Mesodermal cell (in vitro differentiated cells): ENCODE measurements at regions not wholly inside any gene's neighbourhood (a gene's known extent, or its start where the extent isn't known, plus 50 kb on each side); places are given as distances from the start of the nearest gene placed in this dataset.

Experiments
- H3K27ac ChIP-seq: 2 replicates; pipeline ENCODE4 v1.7.0; 2013; ENCODE audit warnings: mild to moderate bottlenecking, low read depth, low read length, moderate library complexity; ENCODE audit not compliant: severe bottlenecking
- H3K36me3 ChIP-seq: 2 replicates; pipeline ENCODE4 v1.7.1; 2013; ENCODE audit warnings: mild to moderate bottlenecking, low read length, moderate library complexity; ENCODE audit not compliant: control insufficient read depth, insufficient read depth
- H3K4me1 ChIP-seq: one replicate; pipeline ENCODE4 v1.7.1; 2013; ENCODE audit warnings: mild to moderate bottlenecking, low read length; ENCODE audit not compliant: insufficient read depth, control insufficient read depth, poor library complexity, severe bottlenecking
- H3K4me3 ChIP-seq: 2 replicates; pipeline ENCODE4 v1.7.0; 2013; ENCODE audit warnings: low read length, control low read depth, mild to moderate bottlenecking; ENCODE audit not compliant: insufficient read depth, poor library complexity, severe bottlenecking; ENCODE audit errors: extremely low read depth
- H3K9me3 ChIP-seq: 2 replicates; pipeline ENCODE4 v1.7.1; 2013; ENCODE audit warnings: mild to moderate bottlenecking, low read length, moderate library complexity; ENCODE audit not compliant: control insufficient read depth
- WGBS, 2 experiments: methylation state at CpG; one replicate each; pipeline ENCODE4 v1.1.5; 2013; ENCODE audit warnings: missing lambda C conversion rate in 2 of 2; ENCODE audit not compliant: insufficient coverage in 2 of 2; 5-methylcytosine and 5-hydroxymethylcytosine counted together

DNA sequence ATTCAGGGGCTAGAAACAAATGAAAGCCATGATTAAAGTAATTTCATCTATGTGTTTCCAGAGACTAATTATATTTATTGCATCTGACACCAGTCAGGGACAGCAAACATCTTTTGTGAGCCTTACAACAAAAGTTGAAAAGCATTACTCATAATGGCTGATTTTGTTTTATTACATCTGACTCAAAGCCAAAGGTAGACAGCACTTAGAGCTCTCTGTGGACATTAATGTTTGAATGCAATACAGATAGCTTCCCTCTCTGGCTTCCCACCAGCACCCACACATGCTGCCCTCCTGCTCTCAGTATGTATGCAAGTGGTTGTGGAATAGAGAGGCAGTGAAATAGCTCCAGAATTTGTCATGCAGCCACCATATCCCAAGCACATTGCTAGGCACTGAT lies 198.7 kb downstream of the SETD4 start:
- no peak overlapping the region for H3K27ac ChIP-seq
- H3K9me3 ChIP-seq, result no peaks in the 10 kb centered on the region
- no peaks in the 10 kb centered on the region for H3K36me3 ChIP-seq
- no peaks in the 10 kb centered on the region for H3K4me1 ChIP-seq
- no peak overlapping the region for H3K4me3 ChIP-seq

DNA sequence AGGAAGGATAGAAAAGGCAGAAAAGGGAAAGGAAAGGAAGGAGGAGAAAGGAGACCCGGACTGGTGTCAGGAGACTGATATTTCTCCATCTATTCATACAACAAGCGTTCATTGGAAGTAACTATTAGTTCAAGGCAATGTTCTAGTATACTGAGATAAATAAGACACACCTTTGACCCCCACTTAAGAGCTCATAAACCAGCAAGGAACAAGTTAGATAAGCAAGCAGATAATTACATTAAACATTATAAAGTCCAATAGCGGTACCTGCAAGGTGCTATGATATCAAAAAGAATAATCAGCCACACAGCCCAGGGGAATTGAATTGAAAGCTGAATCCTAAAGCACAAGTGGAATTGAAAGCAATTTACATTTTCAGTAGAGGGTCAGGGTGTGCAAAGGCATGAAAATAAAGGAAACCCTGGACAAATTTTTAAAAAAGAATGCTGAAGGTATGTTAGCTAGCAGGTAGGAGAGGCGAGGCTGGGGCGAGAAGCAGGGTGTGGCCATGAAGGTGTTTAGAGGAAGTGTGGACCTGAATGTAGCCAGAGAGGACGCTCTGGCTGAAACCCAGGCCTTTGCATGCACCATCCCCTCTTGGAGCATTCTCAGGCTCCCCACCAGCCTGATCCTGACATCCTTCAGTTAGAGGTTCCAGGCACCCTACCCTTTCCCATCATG lies 200.0 kb downstream of the SETD4 start:
- no peak overlapping the region for H3K27ac ChIP-seq
- H3K4me1 ChIP-seq, result no peaks in the 10 kb centered on the region
- no peaks in the 10 kb centered on the region for H3K9me3 ChIP-seq
- H3K4me3 ChIP-seq, result no peak overlapping the region
- WGBS, 2 experiments, result 89 to 100% methylated on average over 2 to 3 of the region's 6 CpGs
- H3K36me3 ChIP-seq, result no peaks in the 10 kb centered on the region

DNA sequence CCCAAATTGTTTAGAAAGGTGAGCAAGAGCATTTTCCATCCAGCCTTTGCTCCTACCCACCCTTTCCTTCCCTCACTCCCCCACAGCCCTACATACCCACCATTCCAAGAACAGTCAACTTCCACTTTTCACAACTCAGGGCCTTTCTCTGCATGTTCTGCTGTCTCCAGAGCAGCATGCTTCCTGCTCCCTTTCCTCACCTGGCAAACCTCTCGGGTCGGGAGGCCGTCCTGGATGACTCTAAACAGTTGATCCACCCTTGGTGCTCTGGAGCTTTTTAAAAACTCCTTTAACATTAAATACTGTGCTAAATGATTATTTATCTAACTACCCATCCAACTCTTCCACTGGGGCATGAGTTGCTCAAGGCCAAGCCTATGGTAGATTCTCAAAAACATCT lies 200.6 kb downstream of the SETD4 start:
- WGBS, 2 experiments, result 93% methylated on average over 3 of the region's 3 CpGs; no CpG with 5 or more reads in 1 of the 2 experiments
- no peaks in the 10 kb centered on the region for H3K4me1 ChIP-seq
- no peak overlapping the region for H3K4me3 ChIP-seq
- no peaks in the 10 kb centered on the region for H3K9me3 ChIP-seq
- H3K27ac ChIP-seq, result no peak overlapping the region
- H3K36me3 ChIP-seq, result no peaks in the 10 kb centered on the region

DNA sequence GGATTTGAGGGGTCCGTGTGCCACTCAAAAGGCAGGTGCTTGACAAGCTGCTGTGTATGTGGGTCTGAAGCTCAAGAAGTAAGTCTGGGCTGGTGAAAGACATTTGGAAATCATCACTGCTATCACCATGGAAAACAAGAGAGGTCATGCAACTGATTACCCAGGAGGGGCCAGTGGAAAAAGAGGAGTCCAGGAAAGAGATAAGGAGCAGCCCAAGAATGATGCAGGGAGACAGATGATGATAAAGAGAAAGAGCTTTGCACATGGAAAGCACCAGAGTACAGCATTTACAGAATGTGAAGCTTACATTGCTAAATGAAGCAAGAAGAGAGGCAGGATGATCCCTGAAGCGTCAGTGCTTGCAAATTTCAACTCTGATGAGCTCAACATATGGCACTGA lies 203.2 kb downstream of the SETD4 start:
- no peaks in the 10 kb centered on the region for H3K4me1 ChIP-seq
- 80 to 90% methylated on average over 1 to 2 of the region's 2 CpGs for WGBS, 2 experiments
- no peaks in the 10 kb centered on the region for H3K36me3 ChIP-seq
- no peaks in the 10 kb centered on the region for H3K9me3 ChIP-seq
- no peak overlapping the region for H3K4me3 ChIP-seq
- no peak overlapping the region for H3K27ac ChIP-seq

DNA sequence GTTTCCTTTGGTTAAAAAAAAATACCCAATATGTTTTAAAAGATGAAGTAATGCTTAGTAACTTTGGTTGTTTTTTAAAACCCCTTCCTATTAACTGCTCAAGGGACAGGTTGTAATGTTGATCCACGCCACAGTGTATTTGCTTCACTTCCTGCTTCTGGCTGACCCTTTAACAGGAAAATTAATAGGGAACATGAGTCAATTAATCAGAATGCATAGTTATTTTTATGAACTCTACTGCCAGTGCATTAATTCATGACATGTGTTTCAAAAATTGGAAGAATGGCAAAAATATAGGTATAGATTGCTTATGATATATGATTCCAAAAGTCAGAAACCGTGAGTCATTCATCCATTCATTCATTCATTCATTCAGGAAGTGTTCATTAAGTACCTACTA lies 204.8 kb downstream of the SETD4 start:
- H3K27ac ChIP-seq, result no peak overlapping the region
- H3K9me3 ChIP-seq, result no peaks in the 10 kb centered on the region
- no peak overlapping the region for H3K4me3 ChIP-seq
- no peaks in the 10 kb centered on the region for H3K36me3 ChIP-seq
- WGBS, 2 experiments, result 83 to 100% methylated on average over 1 of the region's 2 CpGs
- peaks cover 4% of the 10 kb centered on the region for H3K4me1 ChIP-seq

DNA sequence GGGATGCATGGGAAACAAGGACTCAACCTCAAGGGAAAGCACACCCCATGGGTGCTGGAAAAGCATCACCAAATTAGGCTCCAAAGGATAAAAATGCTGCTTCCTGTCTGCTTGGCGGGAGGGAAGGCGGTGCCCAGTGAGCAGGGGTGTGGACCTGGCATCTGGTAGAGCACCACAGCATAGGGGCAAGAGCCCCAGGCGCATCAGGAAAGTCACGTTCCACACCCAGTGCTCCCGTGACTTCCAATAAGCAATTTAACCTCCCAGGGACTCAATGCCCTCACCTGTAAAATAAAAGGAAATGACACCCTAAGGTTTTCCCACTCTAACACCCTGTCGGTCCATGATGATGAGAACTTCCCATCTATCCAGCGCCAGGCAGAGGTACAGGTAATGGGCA lies 206.0 kb downstream of the SETD4 start:
- Histone ChIP-seq H3K27ac (no peak overlapping the region), H3K4me3 (no peak overlapping the region), H3K9me3 (no peaks in the 10 kb centered on the region), H3K36me3 (no peaks in the 10 kb centered on the region), H3K4me1 (peaks cover 4% of the 10 kb centered on the region)
- WGBS, 2 experiments, result 77 to 88% methylated on average over 3 to 7 of the region's 7 CpGs

DNA sequence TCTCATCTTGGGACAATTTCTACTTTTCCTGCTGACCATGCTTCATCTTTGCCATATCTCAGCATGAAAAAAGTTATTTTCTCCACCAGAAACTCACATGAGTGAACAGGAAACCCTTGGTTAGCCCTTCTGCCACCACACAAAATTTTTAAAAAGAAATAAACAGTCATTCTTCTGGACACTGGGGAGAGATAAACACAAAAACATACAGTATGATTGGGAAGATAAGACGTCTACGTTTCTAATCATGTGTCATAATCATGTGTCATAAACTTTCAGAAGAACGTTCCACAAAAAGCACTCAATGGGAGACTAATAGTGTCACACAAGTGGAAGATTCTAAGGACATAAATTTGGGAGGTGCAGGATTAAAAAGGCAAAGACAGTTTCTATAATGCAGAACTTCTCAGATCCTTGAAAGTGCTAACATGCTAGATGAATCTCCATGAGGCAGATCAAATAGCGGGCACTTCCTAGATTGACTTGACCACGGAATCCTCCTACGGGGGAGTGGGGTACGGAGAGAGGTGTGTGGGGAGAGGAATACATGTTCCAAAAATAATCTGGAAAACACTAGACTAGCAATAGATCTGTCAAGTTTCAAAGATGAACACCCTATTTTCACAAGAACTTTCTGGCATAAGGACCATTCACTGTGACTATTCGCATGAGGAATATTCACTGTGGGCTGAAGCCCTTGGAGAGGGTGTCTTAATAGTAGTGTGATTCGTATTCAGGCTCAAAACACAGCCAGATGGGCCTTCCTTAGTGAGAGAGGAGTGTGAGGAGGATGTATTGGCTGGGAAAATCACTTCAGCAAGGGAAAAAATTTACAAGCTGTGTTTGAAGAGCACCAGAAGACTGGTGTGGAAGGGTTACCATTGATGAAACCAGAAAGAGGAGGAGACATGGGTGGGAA lies 206.7 kb downstream of the SETD4 start:
- no peaks in the 10 kb centered on the region for H3K9me3 ChIP-seq
- 94 to 96% methylated on average over 2 to 6 of the region's 9 CpGs for WGBS, 2 experiments
- H3K27ac ChIP-seq, result no peak overlapping the region
- no peak overlapping the region for H3K4me3 ChIP-seq
- H3K36me3 ChIP-seq, result no peaks in the 10 kb centered on the region
- H3K4me1 ChIP-seq, result peaks cover 4% of the 10 kb centered on the region

DNA sequence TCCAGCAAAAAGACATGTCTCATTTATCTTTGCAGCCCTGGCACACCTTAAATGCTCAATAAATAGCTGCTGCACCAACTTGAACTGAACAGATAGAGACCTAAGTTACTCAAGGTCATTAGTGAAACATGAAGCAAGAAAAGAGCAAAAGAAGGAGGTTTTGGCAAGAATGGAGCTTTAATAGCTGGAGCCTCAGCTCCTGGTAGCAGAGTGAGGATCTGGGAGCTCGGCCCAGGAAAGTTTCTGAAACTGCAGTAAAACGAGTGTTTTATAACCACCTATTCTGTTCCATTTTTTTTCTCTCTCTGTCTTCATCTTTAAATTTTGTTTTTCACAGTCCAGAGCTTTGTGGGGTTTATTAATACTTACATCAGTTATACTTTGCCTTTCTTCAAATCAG lies 207.5 kb downstream of the SETD4 start:
- H3K4me1 ChIP-seq, result peaks cover 4% of the 10 kb centered on the region
- no peak overlapping the region for H3K27ac ChIP-seq
- no peaks in the 10 kb centered on the region for H3K36me3 ChIP-seq

DNA sequence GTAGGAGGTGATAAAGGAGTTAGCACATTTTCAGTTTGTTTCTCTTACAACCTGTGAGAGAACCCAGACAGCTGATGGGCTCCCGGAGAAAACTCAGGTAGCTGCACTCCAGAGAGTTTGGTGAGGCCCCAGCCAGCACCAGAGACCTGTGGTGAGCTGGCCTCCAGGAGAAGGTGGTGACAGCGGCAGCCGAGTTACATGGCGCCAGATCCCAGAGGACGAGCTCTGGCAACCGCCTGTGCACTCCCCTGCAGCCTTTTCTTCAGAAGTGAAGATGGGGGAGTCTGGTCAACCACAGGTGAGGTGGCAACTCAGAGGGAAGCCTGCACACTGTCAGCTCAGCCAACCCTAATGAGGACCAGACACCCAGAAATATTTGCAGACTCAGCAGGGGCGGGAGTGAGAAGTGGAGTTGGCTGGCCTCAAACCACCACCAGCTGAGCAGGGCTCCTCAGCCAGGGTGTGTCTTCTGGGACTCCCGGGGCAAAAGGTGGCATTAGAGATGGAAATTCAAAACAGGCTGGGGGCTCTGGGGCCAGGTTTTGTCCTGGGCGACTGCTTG lies 209.7 kb downstream of the SETD4 start:
- WGBS, 2 experiments, result 89 to 95% methylated on average over 8 to 9 of the region's 9 CpGs
- Histone ChIP-seq H3K4me1 (peaks cover 4% of the 10 kb centered on the region), H3K27ac (no peak overlapping the region), H3K4me3 (no peak overlapping the region), H3K36me3 (no peaks in the 10 kb centered on the region), H3K9me3 (no peaks in the 10 kb centered on the region)

More for the DNA sequence above, 207.5 kb downstream of the SETD4 start:
- Histone ChIP-seq H3K4me3 (no peak overlapping the region), H3K9me3 (no peaks in the 10 kb centered on the region)
- 100% methylated on average over 1 of the region's 2 CpGs for WGBS, 2 experiments

DNA sequence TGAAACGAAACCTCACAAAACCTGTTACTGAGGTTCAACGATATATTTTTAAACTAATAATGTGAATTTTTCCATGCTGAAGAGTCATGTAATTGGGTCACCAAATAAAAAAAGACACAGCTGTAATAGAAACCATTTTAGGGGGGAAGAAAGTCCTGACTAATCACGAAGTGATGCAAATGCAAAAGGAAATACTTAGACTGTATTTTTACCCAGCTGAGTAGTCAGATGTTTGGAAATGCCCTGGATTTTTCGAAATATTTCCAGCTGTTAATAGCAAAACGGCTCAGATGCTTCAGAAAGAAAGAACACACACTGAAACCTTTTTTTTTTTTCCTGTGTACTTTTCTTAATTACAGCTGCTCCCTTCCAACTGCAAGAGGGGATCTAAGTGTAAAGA lies 210.3 kb downstream of the SETD4 start:
- Histone ChIP-seq H3K9me3 (no peaks in the 10 kb centered on the region), H3K27ac (no peak overlapping the region)
- WGBS, 2 experiments, result 91 to 94% methylated on average over 3 of the region's 5 CpGs

DNA sequence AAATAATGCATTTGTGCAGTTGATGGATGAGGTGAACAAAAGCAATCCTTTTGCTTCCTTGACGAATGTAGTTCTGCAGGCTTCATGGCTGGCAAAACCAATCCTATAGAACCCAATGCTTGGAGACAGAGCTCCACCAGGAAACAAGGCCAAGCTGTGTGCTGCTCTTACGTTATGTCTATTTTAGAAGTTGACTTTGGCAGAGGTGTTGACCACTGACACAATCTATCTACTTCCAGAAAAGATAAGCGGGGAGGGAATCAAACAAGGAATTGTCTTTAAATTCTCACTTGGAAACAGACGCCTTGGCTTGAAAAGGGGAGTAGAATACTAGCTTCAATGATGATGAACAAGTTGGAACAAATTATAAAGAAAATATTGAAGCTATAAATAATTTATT lies 211.2 kb downstream of the SETD4 start:
- Histone ChIP-seq H3K9me3 (no peaks in the 10 kb centered on the region), H3K4me1 (peaks cover 4% of the 10 kb centered on the region), H3K4me3 (no peak overlapping the region), H3K36me3 (no peaks in the 10 kb centered on the region), H3K27ac (no peak overlapping the region)
- WGBS, 2 experiments, result 80 to 93% methylated on average over 1 to 2 of the region's 4 CpGs

More for the DNA sequence above, 210.3 kb downstream of the SETD4 start:
- Histone ChIP-seq H3K4me1 (peaks cover 4% of the 10 kb centered on the region), H3K36me3 (no peaks in the 10 kb centered on the region), H3K4me3 (no peak overlapping the region)
